Uterus (tissue), 2 donors: ENCODE measurements at regions not wholly inside any gene's neighbourhood (a gene's known extent, or its start where the extent isn't known, plus 50 kb on each side); places are given as distances from the start of the nearest gene placed in this dataset.

Experiments
- POLR2A ChIP-seq, 2 donors: fragments of 450-650 bp; IDR thresholded peaks; one replicate each; pipeline ENCODE4 v1.6.1; 2016; ENCODE audit warnings: antibody characterized with exemption in 2 of 2, mild to moderate bottlenecking in 1 of 2, moderate library complexity in 1 of 2
- TF ChIP-seq, protein P1 (sequence below), 4 experiments: fragments of 200-600 bp in 2 of 4; fragments of 450-650 bp in 2 of 4; sonication (generic) in 2 of 4; IDR thresholded peaks; one replicate each; pipeline ENCODE4 v1.5.1; 2016 to 2019; ENCODE audit warnings: antibody characterized with exemption in 4 of 4, mild to moderate bottlenecking in 2 of 4, moderate library complexity in 1 of 4

DNA sequence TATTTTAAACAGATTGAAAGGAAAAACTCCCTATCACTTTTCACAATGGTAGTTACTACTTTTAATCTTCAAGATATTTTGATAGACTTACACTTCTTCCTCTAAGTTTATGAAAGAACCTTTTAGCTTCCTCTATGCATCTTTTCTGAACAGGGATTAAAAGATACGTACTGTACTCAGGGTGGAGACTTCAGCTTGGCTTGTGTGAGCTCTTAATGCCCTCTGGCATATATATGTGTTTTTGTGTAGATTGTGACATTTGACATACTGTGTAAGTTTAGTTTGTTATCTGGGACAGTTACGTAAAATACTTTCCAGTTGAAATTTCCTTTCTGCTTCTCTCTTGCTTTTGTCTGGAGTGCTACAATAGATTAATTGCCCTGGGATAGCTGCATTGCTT, 109.3 kb upstream of the NUDT6 start:
- TF ChIP-seq, protein P1, sequence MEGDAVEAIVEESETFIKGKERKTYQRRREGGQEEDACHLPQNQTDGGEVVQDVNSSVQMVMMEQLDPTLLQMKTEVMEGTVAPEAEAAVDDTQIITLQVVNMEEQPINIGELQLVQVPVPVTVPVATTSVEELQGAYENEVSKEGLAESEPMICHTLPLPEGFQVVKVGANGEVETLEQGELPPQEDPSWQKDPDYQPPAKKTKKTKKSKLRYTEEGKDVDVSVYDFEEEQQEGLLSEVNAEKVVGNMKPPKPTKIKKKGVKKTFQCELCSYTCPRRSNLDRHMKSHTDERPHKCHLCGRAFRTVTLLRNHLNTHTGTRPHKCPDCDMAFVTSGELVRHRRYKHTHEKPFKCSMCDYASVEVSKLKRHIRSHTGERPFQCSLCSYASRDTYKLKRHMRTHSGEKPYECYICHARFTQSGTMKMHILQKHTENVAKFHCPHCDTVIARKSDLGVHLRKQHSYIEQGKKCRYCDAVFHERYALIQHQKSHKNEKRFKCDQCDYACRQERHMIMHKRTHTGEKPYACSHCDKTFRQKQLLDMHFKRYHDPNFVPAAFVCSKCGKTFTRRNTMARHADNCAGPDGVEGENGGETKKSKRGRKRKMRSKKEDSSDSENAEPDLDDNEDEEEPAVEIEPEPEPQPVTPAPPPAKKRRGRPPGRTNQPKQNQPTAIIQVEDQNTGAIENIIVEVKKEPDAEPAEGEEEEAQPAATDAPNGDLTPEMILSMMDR (IDR thresholded peaks at IDR 0.05): no peak
- no peak for TF ChIP-seq POLR2A (IDR thresholded peaks at IDR 0.05)
